Spleen (tissue), 11 donors: ENCODE measurements at regions not wholly inside any gene's neighbourhood (a gene's known extent, or its start where the extent isn't known, plus 50 kb on each side); places are given as distances from the start of the nearest gene placed in this dataset.

Experiments
- DNase-seq: peaks from one replicate; pipeline ENCODE4 v3.0.0-alpha.2; 2020
- H3K27ac ChIP-seq, 8 donors: fragments of 200-600 bp; sonication (generic) in 7 of 8; 1 replicate in 4 of 8; 2 replicates in 4 of 8; pipeline versions ENCODE4 v1.5.0 to v1.8.0; 2016 to 2021; ENCODE audit warnings: inconsistent platforms in 4 of 8, mild to moderate bottlenecking in 4 of 8, moderate library complexity in 1 of 8
- H3K27me3 ChIP-seq, 7 donors: fragments of 200-600 bp; sonication (generic) in 6 of 7; replicated peaks in 1 of 7; 1 replicate in 4 of 7; 2 replicates in 3 of 7; pipeline versions ENCODE4 v1.5.0 to v1.8.0; 2016 to 2021; ENCODE audit warnings: inconsistent platforms in 3 of 7, mild to moderate bottlenecking in 1 of 7
- H3K36me3 ChIP-seq, 6 donors: fragments of 200-600 bp; sonication (generic) in 5 of 6; 1 replicate in 4 of 6; 2 replicates in 2 of 6; pipeline versions ENCODE4 v1.5.0 to v1.8.0; 2016 to 2021; ENCODE audit warnings: inconsistent platforms in 2 of 6
- H3K4me1 ChIP-seq, 6 donors: fragments of 200-600 bp; sonication (generic) in 5 of 6; 1 replicate in 3 of 6; 2 replicates in 3 of 6; pipeline versions ENCODE4 v1.5.0 to v1.8.0; 2016 to 2021; ENCODE audit warnings: inconsistent platforms in 3 of 6
- H3K4me3 ChIP-seq, 8 donors: fragments of 200-600 bp; sonication (generic) in 7 of 8; 1 replicate in 4 of 8; 2 replicates in 4 of 8; pipeline versions ENCODE4 v1.5.0 to v1.8.0; 2016 to 2021; ENCODE audit warnings: inconsistent platforms in 4 of 8, mild to moderate bottlenecking in 4 of 8, moderate library complexity in 2 of 8
- H3K9me3 ChIP-seq, 8 donors: fragments of 200-600 bp; sonication (generic) in 7 of 8; 1 replicate in 4 of 8; 2 replicates in 4 of 8; pipeline versions ENCODE4 v1.5.0 to v1.8.0; 2016 to 2021; ENCODE audit warnings: inconsistent platforms in 4 of 8
- CTCF ChIP-seq, 11 experiments: fragments of 200-600 bp in 7 of 11; fragments of 450-650 bp in 4 of 11; sonication (generic) in 4 of 11; IDR thresholded peaks in 8 of 11; conservative IDR thresholded peaks in 3 of 11; 1 replicate in 7 of 11; 2 replicates in 4 of 11; pipeline versions ENCODE4 v1.4.0 to v1.8.0; 2016 to 2021; ENCODE audit warnings: antibody characterized with exemption in 11 of 11, inconsistent platforms in 4 of 11, mild to moderate bottlenecking in 1 of 11
- POLR2A ChIP-seq, 3 donors: fragments of 450-650 bp; IDR thresholded peaks; one replicate each; pipeline ENCODE4 v1.5.1; 2017; ENCODE audit warnings: antibody characterized with exemption in 3 of 3, mild to moderate bottlenecking in 1 of 3
- POLR2AphosphoS5 ChIP-seq, 3 donors: sonication (generic); formaldehyde crosslinking; IDR thresholded peaks; one replicate each; pipeline ENCODE4 v1.5.1; 2017; ENCODE audit warnings: antibody characterized with exemption in 3 of 3
- WGBS, 5 donors: extraction: QIAGEN DNeasy Blood & Tissue Kit in 3 of 5; methylation state at CpG; one replicate each; pipeline versions ENCODE4 v1.1.5 to v1.1.7; 2013 to 2018; 5-methylcytosine and 5-hydroxymethylcytosine counted together
- intact Hi-C: fragments of 100-400 bp; cut with DNase I; formaldehyde crosslinking; loops from one replicate; pipeline ENCODE4 v1.15.0; 2023; ENCODE audit warnings: low total_unique reads
- donor health status: healthy with polysubstance abuse.
- donor health status: DM: no; HTN: no; CAD: no; lungs with moderate emphysema.
- donor health status: DM: no; HTN: no; CAD: no.
- donor health status: Bipolar disorder and iron deficiency.
- donor health status: healthy.
- donor health status: DM: no; HTN: no; CAD: no.
- donor health status: DM: yes; HTN: yes; CAD: no.

- no peak overlapping the region for H3K4me3 ChIP-seq
- no peaks in the 10 kb centered on the region for H3K36me3 ChIP-seq
- DNase-seq, result no peak
- 49 to 83% (median 70%) methylated on average over 1 of the region's 1 CpG for WGBS, 5 donors
- peaks cover 0 to 6% (median 0%) of the 10 kb centered on the region in 6 donors for H3K4me1 ChIP-seq
- no peak overlapping the region for H3K27ac ChIP-seq
- intact Hi-C loops, result no loop called here
- H3K9me3 ChIP-seq, result peaks cover 0 to 20% (median 12%) of the 10 kb centered on the region in 8 donors
- TF ChIP-seq POLR2A (IDR thresholded peaks at IDR 0.05) (no peak), POLR2AphosphoS5 (IDR thresholded peaks at IDR 0.05) (no peak), CTCF (IDR thresholded peaks at IDR 0.05 in 8 of 11, conservative IDR thresholded peaks at IDR 0.05 in 3 of 11) (no peak)
- no peaks in the 10 kb centered on the region for H3K27me3 ChIP-seq
These were observed 196.8 kb downstream of the SPATA18 start for GRCh38 chr4:52247941-52248340.

GRCh38 chr4:52248820-52249219 is 197.7 kb downstream of the SPATA18 start:
- Histone ChIP-seq H3K36me3 (no peaks in the 10 kb centered on the region), H3K4me1 (peaks cover 0 to 6% (median 0%) of the 10 kb centered on the region in 6 donors), H3K9me3 (peaks cover 0 to 23% (median 12%) of the 10 kb centered on the region in 8 donors), H3K27ac (no peak overlapping the region), H3K4me3 (no peak overlapping the region), H3K27me3 (no peaks in the 10 kb centered on the region)
- no peak for DNase-seq
- TF ChIP-seq POLR2A (IDR thresholded peaks at IDR 0.05), result no peak
- no peak for TF ChIP-seq POLR2AphosphoS5 (IDR thresholded peaks at IDR 0.05)
- TF ChIP-seq CTCF (IDR thresholded peaks at IDR 0.05 in 8 of 11, conservative IDR thresholded peaks at IDR 0.05 in 3 of 11), result no peak
- intact Hi-C loops, result no loop called here

GRCh38 chr4:52249581-52249980 is 198.5 kb downstream of the SPATA18 start:
- DNase-seq, result no peak
- TF ChIP-seq POLR2A (IDR thresholded peaks at IDR 0.05) (no peak), CTCF (IDR thresholded peaks at IDR 0.05 in 8 of 11, conservative IDR thresholded peaks at IDR 0.05 in 3 of 11) (no peak), POLR2AphosphoS5 (IDR thresholded peaks at IDR 0.05) (no peak)
- no peaks in the 10 kb centered on the region for H3K27me3 ChIP-seq
- H3K4me1 ChIP-seq, result peaks cover 0 to 6% (median 0%) of the 10 kb centered on the region in 6 donors
- H3K36me3 ChIP-seq, result no peaks in the 10 kb centered on the region
- intact Hi-C loops, result no loop called here
- H3K9me3 ChIP-seq, result peaks cover 0 to 25% (median 12%) of the 10 kb centered on the region in 8 donors
- no peak overlapping the region for H3K4me3 ChIP-seq
- WGBS, 5 donors, result 67 to 83% (median 77%) methylated on average over 2 of the region's 2 CpGs
- H3K27ac ChIP-seq, result no peak overlapping the region

- no peak for TF ChIP-seq POLR2A (IDR thresholded peaks at IDR 0.05)
- TF ChIP-seq CTCF (IDR thresholded peaks at IDR 0.05 in 8 of 11, conservative IDR thresholded peaks at IDR 0.05 in 3 of 11), result no peak
- TF ChIP-seq POLR2AphosphoS5 (IDR thresholded peaks at IDR 0.05), result no peak
- WGBS, 5 donors, result 44 to 65% (median 62%) methylated on average over 2 of the region's 2 CpGs
- Histone ChIP-seq H3K36me3 (no peaks in the 10 kb centered on the region), H3K27me3 (no peaks in the 10 kb centered on the region), H3K27ac (no peak overlapping the region), H3K4me3 (no peak overlapping the region), H3K9me3 (peaks cover 0 to 25% (median 12%) of the 10 kb centered on the region in 8 donors), H3K4me1 (peaks cover 0 to 1% (median 0%) of the 10 kb centered on the region in 6 donors)
- intact Hi-C loops, result no loop called here
- DNase-seq, result no peak
These were observed 199.1 kb downstream of the SPATA18 start for GRCh38 chr4:52250154-52250553.
